Right atrium auricular region (tissue), 2 donors: ENCODE measurements at regions not wholly inside any gene's neighbourhood (a gene's known extent, or its start where the extent isn't known, plus 50 kb on each side); places are given as distances from the start of the nearest gene placed in this dataset.
A peak's percentile ranks its signal among the peaks of the same experiment; 100 is the strongest.

Experiments
- DNase-seq: peaks from one replicate; pipeline ENCODE4 v3.0.0-alpha.2; 2019; ENCODE audit warnings: low spot score
- H3K27ac ChIP-seq, 2 donors: fragments of 200-600 bp; sonication (generic); 1 replicate in 1 of 2; 2 replicates in 1 of 2; pipeline ENCODE4 v1.5.1; 2016 to 2019
- H3K27me3 ChIP-seq, 2 donors: fragments of 200-600 bp; sonication (generic); one replicate each; pipeline versions ENCODE4 v1.5.1 to v1.6.0; 2017 to 2019
- H3K36me3 ChIP-seq: fragments of 200-600 bp; sonication (generic); one replicate; pipeline ENCODE4 v1.5.1; 2016
- H3K4me1 ChIP-seq, 2 donors: fragments of 200-600 bp; sonication (generic); one replicate each; pipeline versions ENCODE4 v1.5.1 to v1.6.0; 2017 to 2019
- H3K4me3 ChIP-seq, 2 donors: fragments of 200-600 bp; sonication (generic); 1 replicate in 1 of 2; 2 replicates in 1 of 2; pipeline ENCODE4 v1.5.1; 2017 to 2019; ENCODE audit warnings: mild to moderate bottlenecking in 1 of 2, moderate library complexity in 1 of 2
- H3K9me3 ChIP-seq, 2 donors: fragments of 200-600 bp; sonication (generic); one replicate each; pipeline ENCODE4 v1.5.1; 2019
- CTCF ChIP-seq, 2 donors: fragments of 200-600 bp; sonication (generic); IDR thresholded peaks; one replicate each; pipeline ENCODE4 v1.5.1; 2019; ENCODE audit warnings: antibody characterized with exemption in 2 of 2

DNA sequence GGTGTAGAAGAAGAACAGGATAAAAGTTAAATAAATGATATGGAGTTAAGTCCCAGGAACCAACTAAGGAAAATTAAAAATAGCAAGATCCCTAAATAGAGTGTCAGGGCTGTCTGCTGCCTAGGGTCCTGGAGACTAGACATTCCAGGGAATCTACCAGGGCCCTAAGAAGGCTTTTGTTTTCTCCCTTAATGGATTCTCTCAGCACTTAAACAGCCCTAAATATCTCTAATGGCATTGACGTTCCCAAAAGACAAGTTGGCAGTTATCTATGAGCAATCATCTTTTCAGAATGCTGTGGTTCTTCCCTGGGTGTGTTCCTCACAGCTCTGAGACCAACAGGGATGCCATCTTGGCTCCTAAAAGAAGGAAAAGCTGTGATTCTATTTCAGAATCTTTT is 616.3 kb downstream of the EPHA4 start:
- Histone ChIP-seq H3K27ac (no peak overlapping the region), H3K9me3 (no peaks in the 10 kb centered on the region), H3K27me3 (no peaks in the 10 kb centered on the region), H3K4me3 (no peak overlapping the region), H3K36me3 (no peaks in the 10 kb centered on the region), H3K4me1 (peaks cover 0 to 24% of the 10 kb centered on the region in 2 donors)
- TF ChIP-seq CTCF (IDR thresholded peaks at IDR 0.05): no peak
- no peak for DNase-seq

- Histone ChIP-seq H3K4me3 (no peak overlapping the region), H3K36me3 (no peaks in the 10 kb centered on the region), H3K9me3 (no peaks in the 10 kb centered on the region), H3K27ac (no peak overlapping the region), H3K27me3 (no peaks in the 10 kb centered on the region), H3K4me1 (peaks cover 0 to 31% of the 10 kb centered on the region in 2 donors)
- DNase-seq: no peak
- no peak for TF ChIP-seq CTCF (IDR thresholded peaks at IDR 0.05)
Observed at GRCh38 chr2:220956429-220956828, 615.7 kb downstream of the EPHA4 start.

GRCh38 chr2:220959391-220959802 is 612.7 kb downstream of the EPHA4 start:
- Histone ChIP-seq H3K36me3 (no peaks in the 10 kb centered on the region), H3K27me3 (no peaks in the 10 kb centered on the region), H3K4me3 (no peak overlapping the region), H3K4me1 (peaks cover 0 to 39% of the 10 kb centered on the region in 2 donors), H3K9me3 (no peaks in the 10 kb centered on the region), H3K27ac (peak overlapping the region; percentile 40 to 62)
- TF ChIP-seq CTCF (IDR thresholded peaks at IDR 0.05): no peak
- DNase-seq: no peak

DNA sequence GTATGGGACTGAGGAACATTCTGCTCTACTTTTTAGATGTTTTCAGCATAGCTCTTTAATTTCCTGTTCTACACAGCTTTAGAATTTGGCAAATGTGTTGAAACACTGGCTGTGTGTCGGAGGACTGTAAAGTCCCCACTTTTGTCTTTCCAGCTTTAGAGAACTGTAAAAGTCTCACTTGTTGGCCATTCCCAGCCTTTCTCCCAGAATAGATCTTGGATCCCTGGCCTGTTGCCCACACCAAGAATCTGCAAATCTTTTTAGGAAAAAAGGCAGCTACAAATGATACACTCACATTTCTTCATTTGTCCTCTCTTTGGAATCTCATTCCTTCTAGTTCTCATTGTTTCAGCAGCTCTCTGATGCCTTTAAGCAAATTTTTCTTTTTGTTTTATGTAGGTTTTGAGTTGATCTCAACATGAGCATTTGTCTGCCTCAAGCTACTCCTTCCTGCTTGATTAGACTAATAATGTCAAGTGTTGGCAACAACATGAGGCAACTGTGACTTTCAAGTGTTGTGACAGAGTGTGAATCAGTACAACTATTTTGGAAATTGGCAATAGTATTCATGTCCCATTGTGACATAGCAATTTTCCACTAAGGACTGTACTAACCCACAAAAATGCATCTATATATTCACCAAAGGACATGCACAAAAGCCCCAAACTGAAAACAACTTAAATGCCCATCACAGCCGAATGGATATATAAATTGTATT is 610.8 kb downstream of the EPHA4 start:
- TF ChIP-seq CTCF (IDR thresholded peaks at IDR 0.05): no peak
- no peak for DNase-seq
- H3K27me3 ChIP-seq: no peaks in the 10 kb centered on the region
- no peak overlapping the region for H3K4me3 ChIP-seq
- H3K4me1 ChIP-seq: peaks cover 0 to 36% of the 10 kb centered on the region in 2 donors
- no peaks in the 10 kb centered on the region for H3K9me3 ChIP-seq
- peak overlapping the region; percentile 44 to 51 for H3K27ac ChIP-seq
- H3K36me3 ChIP-seq: no peaks in the 10 kb centered on the region

GRCh38 chr2:220962556-220962955 is 609.5 kb downstream of the EPHA4 start:
- H3K9me3 ChIP-seq: no peaks in the 10 kb centered on the region

More at GRCh38 chr2:220962556-220962955, 609.5 kb downstream of the EPHA4 start:
- Histone ChIP-seq H3K27me3 (no peaks in the 10 kb centered on the region), H3K4me3 (no peak overlapping the region), H3K27ac (peak overlapping the region in 1 of 2 donors; percentile 51), H3K36me3 (no peaks in the 10 kb centered on the region), H3K4me1 (peaks cover 0 to 36% of the 10 kb centered on the region in 2 donors)
- DNase-seq: no peak
- no peak for TF ChIP-seq CTCF (IDR thresholded peaks at IDR 0.05)
